Activated CD8-positive, alpha-beta memory T cell treated with anti-CD3 and anti-CD28 coated beads, Interleukin-2, amount 10 ng/mL, durations not matched to agents 7 days and 5 days (primary cell): ENCODE measurements at regions not wholly inside any gene's neighbourhood (a gene's known extent, or its start where the extent isn't known, plus 50 kb on each side); places are given as distances from the start of the nearest gene placed in this dataset.
A peak's percentile ranks its signal among the peaks of the same experiment; 100 is the strongest.
"Not testable (repeated sequence)": the region's sequence is repeated elsewhere in the genome, so short reads cannot be mapped to it uniquely, and the experiment has no call there.

Experiments used
- ATAC-seq: fragments of 150-1000 bp; cut with Tn5 transposase; one replicate; pipeline ENCODE4 v1.10.0; 2021; ENCODE audit warnings: moderate library complexity
- CTCF ChIA-PET: fragments of 350-600 bp; sonication (Branson Sonifier 250); formaldehyde crosslinking; loops from one replicate; lab custom pipeline; 2021; ENCODE audit warnings: antibody characterized with exemption; lab: Charles Lee
- DNase-seq: peaks from one replicate; pipeline ENCODE4 v3.0.0-alpha.2; 2020
- H3K27ac Mint-ChIP-seq: one replicate; pipeline ENCODE4 v1.8.0; 2021; ENCODE audit warnings: mild to moderate bottlenecking, mixed read lengths
- H3K27me3 Mint-ChIP-seq: one replicate; pipeline ENCODE4 v1.8.0; 2021; ENCODE audit warnings: mixed read lengths
- H3K36me3 Mint-ChIP-seq: one replicate; pipeline ENCODE4 v1.8.0; 2021; ENCODE audit warnings: mild to moderate bottlenecking, mixed read lengths
- H3K4me1 Mint-ChIP-seq: one replicate; pipeline ENCODE4 v1.8.0; 2021; ENCODE audit warnings: mixed read lengths
- H3K4me3 Mint-ChIP-seq: one replicate; pipeline ENCODE4 v1.8.0; 2021; ENCODE audit warnings: mild to moderate bottlenecking, moderate library complexity, mixed read lengths
- H3K9me3 Mint-ChIP-seq: one replicate; pipeline ENCODE4 v1.8.0; 2022; ENCODE audit warnings: low read depth, mixed read lengths

DNA sequence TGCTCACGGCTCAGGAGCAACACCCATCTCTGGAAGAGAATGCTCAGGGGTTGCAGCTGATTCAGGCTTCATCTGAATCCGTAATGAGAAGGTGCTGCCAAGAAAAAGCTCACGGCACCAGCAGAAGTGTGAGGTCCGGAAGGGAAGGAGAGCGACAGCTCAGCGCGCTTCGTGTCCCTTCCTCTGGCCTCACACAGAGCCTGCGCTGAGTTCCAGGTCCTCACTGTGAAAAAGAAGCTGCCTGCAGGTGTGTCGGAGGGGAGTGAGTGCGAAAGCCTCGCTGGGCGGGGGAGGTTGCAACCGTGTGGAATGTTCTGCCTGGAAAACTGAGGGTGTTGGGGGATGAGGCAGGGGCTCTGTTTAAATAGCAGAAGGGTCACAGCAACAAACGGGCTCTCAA is 76.2 kb upstream of the TWIST2 start:
- CTCF ChIA-PET, result no interaction called here
- Mint-ChIP-seq H3K36me3 (no peaks in the 10 kb centered on the region), H3K4me1 (no peaks in the 10 kb centered on the region), H3K27me3 (peaks cover 19% of the 10 kb centered on the region), H3K9me3 (no peaks in the 10 kb centered on the region), H3K27ac (no peak overlapping the region), H3K4me3 (no peak overlapping the region)
- ATAC-seq (no peak), DNase-seq (no peak)

DNA sequence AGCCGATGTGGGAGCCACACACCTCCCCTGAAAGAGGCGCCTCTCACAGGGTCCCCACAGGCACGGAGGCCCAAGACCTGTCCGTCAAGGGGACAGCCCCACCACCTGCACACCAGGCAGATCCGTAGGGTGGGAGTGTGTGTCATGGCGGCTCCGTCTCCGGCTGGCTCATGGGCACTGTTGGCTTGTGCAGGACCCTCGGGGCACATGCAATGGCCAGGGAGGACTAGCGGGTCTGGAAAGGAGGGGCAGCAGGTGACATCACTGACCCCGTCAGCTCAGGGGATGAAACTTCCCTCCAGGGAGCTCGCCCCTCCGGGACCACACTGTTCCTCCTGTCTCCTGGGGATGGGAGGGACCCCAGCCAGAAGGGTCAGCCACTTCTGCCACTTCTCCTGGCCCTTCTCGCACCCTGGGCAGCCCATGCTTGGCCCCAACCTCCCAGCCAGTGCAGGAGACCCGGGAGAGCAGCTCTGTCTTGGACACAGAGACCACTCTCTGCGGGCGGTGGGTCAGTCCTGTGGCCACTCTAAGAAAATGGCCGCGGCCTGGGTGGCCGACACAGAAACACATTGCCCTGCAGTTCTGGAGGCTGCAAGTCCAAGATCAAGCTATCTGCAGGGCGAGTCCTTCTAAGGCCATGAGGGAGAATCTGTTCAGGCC is 75.1 kb upstream of the TWIST2 start:
- H3K4me1 Mint-ChIP-seq, result no peaks in the 10 kb centered on the region
- H3K27ac Mint-ChIP-seq, result no peak overlapping the region
- no peak overlapping the region for H3K4me3 Mint-ChIP-seq
- ATAC-seq, result no peak
- H3K9me3 Mint-ChIP-seq, result no peaks in the 10 kb centered on the region
- no peaks in the 10 kb centered on the region for H3K36me3 Mint-ChIP-seq
- peaks cover 19% of the 10 kb centered on the region for H3K27me3 Mint-ChIP-seq
- DNase-seq, result no peak
- CTCF ChIA-PET, result no interaction called here

DNA sequence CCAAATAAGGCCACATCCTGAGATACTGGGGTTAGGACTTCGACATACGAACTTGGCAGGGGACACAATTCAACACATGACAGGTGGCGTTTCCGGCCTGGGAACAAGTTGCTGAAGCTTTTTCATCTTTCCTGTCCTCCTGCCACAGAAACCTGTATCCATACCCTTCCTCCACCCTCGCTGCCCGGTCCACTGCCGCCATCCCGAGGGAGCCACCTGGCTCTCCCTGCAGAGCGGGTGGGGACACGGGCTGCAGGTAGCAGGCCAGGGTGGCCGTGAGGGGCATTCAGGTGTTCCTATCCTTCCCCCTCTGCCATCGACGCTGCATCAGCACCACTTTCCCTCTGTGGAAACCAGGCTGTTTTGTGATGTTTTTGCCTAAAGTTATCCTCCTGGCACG is 74.4 kb upstream of the TWIST2 start:
- H3K9me3 Mint-ChIP-seq, result no peaks in the 10 kb centered on the region
- H3K27me3 Mint-ChIP-seq, result peaks cover 16% of the 10 kb centered on the region
- no peaks in the 10 kb centered on the region for H3K4me1 Mint-ChIP-seq
- no peak overlapping the region for H3K27ac Mint-ChIP-seq
- H3K4me3 Mint-ChIP-seq, result no peak overlapping the region
- CTCF ChIA-PET, result no interaction called here
- no peak for DNase-seq
- H3K36me3 Mint-ChIP-seq, result no peaks in the 10 kb centered on the region
- no peak for ATAC-seq

DNA sequence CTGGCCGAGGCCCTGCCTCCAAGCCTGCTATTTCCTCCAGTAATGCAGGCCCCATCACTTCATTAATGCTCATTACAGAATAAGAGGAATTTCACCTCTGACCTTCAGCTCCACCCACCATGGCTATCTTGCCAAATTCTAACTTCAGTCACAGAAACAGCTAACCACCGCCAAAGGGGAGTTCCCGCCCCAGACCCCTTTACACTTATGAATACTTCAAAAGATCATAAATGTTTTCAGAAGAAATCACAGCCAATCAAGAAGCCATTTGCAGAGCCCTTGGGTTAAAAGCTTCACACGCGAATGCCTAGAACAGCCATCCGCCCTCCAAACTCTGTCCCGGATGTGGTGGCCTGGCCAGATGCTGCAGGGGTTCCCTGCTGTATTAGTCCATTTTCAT is 73.8 kb upstream of the TWIST2 start:
- no peak overlapping the region for H3K4me3 Mint-ChIP-seq
- H3K9me3 Mint-ChIP-seq, result no peaks in the 10 kb centered on the region
- no peaks in the 10 kb centered on the region for H3K4me1 Mint-ChIP-seq
- no peak overlapping the region for H3K27ac Mint-ChIP-seq
- DNase-seq (no peak), ATAC-seq (no peak)
- no peaks in the 10 kb centered on the region for H3K36me3 Mint-ChIP-seq
- H3K27me3 Mint-ChIP-seq, result peaks cover 11% of the 10 kb centered on the region
- CTCF ChIA-PET, result interaction anchor here (1.6 kb wide), 1 partner anchor 11 kb away, joined by 5 read pairs; no protein-coding TSS in a partner anchor

DNA sequence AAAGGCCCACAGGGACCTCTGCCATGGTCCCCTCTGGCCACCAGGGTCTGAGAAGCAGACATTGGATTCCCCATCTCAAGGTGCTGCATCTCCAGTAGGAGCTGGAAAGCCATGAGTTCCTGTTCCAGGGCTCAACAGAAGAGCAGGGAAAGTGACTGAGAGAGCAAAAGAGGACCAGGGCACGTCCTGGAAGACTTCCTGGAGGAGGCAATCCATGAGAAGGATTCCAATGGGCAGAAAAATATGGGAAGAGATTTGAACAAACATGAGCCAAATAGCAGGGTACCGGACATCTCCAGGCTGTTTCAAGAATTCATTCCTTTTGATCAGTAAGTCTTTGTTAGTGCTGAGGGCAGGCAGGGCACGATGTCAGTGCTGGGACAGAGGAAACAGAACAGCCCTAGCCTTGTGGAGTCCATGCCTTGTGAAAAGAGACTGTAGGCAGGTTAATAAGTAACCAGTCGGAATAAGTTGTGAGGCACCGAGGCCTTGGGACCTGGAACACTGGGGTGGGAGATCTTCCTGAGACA is 72.8 kb upstream of the TWIST2 start:
- no peaks in the 10 kb centered on the region for H3K4me1 Mint-ChIP-seq
- no peak overlapping the region for H3K27ac Mint-ChIP-seq
- no peak for DNase-seq
- peaks cover 9% of the 10 kb centered on the region for H3K27me3 Mint-ChIP-seq
- H3K36me3 Mint-ChIP-seq, result no peaks in the 10 kb centered on the region
- ATAC-seq, result no peak
- H3K4me3 Mint-ChIP-seq, result no peak overlapping the region
- CTCF ChIA-PET, result interaction anchor here (1.6 kb wide), 1 partner anchor 10 kb away, joined by 5 read pairs; no protein-coding TSS in a partner anchor
- no peaks in the 10 kb centered on the region for H3K9me3 Mint-ChIP-seq

DNA sequence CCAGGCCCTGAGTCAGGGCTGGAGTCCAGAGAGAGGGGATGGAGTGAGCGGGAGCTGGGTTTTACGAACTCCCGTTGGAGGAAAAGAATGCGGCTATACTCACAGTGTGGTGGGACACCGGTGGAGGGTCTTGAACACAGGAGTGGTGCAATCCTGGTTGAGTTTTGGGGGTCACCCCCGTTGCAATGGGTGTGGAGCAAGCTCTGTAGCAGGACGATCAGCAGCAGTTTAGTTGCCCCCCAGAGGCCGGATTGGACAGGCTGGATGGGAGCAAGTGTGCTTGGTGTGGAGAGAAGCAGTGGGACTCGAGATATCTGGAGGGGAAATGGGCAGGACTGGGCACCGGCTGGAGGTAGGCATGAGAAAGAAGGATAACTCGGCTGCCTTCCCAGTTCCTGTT is 72.3 kb upstream of the TWIST2 start:
- DNase-seq, result no peak
- no peak for ATAC-seq
- H3K27me3 Mint-ChIP-seq, result peaks cover 4% of the 10 kb centered on the region

DNA sequence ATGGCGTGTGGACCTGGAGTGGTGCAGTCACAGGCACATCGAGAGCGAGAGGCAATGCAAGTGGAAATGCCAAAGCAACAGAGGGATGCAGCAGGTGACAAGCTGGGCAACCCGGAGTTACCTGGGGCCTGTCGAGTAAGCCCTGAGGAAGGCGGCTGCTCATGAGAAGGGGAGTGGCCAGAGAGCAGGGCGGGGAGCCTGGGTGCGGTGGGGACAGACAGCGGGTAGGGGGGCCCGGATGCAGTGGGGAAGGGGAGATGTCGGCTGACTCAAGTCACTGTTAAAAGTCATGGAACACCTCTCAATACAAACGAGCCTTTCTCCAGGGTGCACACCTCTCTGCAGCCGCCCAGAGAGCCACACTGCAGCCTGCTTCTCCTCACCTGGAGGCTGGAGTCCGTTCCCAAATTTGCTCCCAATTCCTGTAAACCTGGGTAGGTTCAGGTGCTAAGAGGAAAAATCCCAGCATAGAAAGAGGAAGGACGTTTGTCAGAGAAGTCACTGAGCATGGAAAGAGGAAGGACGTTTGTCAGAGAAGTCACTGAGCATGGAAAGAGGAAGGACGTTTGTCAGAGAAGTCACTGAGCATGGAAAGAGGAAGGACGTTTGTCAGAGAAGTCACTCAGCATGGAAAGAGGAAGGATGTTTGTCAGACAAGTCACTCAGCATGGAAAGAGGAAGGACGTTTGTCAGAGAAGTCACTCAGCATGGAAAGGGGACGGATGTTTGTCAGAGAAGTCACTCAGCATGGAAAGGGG is 71.7 kb upstream of the TWIST2 start:
- DNase-seq, result no peak
- Mint-ChIP-seq H3K36me3 (no peaks in the 10 kb centered on the region), H3K4me3 (no peak overlapping the region), H3K27ac (no peak overlapping the region), H3K9me3 (no peaks in the 10 kb centered on the region), H3K27me3 (peaks cover 4% of the 10 kb centered on the region), H3K4me1 (no peaks in the 10 kb centered on the region)
- CTCF ChIA-PET, result no interaction called here
- ATAC-seq, result no peak

More for the DNA sequence above, 72.3 kb upstream of the TWIST2 start:
- CTCF ChIA-PET, result interaction anchor here (1.6 kb wide), 1 partner anchor 9 kb away, joined by 5 read pairs; no protein-coding TSS in a partner anchor
- H3K27ac Mint-ChIP-seq, result no peak overlapping the region
- H3K9me3 Mint-ChIP-seq, result no peaks in the 10 kb centered on the region
- no peaks in the 10 kb centered on the region for H3K4me1 Mint-ChIP-seq
- H3K4me3 Mint-ChIP-seq, result no peak overlapping the region
- no peaks in the 10 kb centered on the region for H3K36me3 Mint-ChIP-seq

DNA sequence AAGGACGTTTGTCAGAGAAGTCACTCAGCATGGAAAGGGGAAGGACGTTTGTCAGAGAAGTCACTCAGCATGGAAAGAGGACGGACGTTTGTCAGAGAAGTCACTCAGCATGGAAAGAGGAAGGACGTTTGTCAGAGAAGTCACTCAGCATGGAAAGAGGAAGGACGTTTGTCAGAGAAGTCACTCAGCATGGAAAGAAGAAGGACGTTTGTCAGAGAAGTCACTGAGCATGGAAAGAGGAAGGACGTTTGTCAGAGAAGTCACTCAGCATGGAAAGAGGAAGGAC is 71.2 kb upstream of the TWIST2 start:
- H3K4me3 Mint-ChIP-seq, H3K36me3 Mint-ChIP-seq, H3K4me1 Mint-ChIP-seq, ATAC-seq, H3K9me3 Mint-ChIP-seq, H3K27me3 Mint-ChIP-seq, CTCF ChIA-PET, H3K27ac Mint-ChIP-seq, DNase-seq: not testable (repeated sequence)

DNA sequence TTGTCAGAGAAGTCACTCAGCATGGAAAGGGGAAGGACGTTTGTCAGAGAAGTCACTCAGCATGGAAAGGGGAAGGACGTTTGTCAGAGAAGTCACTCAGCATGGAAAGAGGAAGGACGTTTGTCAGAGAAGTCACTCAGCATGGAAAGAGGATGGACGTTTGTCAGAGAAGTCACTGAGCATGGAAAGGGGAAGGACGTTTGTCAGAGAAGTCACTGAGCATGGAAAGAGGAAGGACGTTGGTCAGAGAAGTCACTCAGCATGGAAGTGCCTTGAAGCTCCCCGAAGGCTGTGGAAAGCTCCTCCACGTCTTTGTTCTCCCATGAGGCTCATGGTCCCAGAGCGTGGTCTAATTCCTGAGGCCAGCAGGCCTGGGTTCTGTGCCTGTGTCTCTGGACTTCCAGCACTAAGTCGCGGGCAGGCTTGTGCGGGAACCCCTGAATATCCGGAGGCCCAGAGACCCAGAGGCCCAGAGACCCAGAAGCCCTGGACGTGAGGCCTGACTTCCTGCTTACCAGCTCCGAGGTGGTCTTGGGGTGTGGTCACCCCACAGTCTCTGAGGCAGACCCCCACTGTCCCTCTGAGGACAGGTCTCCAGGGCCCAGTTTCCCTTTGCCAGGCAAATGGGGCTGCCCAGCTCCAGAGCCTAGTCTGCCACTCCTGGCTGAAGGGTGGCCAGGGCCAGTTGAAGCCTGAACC is 70.4 kb upstream of the TWIST2 start:
- Mint-ChIP-seq H3K36me3 (no peaks in the 10 kb centered on the region), H3K27me3 (no peaks in the 10 kb centered on the region)
- CTCF ChIA-PET, result no interaction called here

DNA sequence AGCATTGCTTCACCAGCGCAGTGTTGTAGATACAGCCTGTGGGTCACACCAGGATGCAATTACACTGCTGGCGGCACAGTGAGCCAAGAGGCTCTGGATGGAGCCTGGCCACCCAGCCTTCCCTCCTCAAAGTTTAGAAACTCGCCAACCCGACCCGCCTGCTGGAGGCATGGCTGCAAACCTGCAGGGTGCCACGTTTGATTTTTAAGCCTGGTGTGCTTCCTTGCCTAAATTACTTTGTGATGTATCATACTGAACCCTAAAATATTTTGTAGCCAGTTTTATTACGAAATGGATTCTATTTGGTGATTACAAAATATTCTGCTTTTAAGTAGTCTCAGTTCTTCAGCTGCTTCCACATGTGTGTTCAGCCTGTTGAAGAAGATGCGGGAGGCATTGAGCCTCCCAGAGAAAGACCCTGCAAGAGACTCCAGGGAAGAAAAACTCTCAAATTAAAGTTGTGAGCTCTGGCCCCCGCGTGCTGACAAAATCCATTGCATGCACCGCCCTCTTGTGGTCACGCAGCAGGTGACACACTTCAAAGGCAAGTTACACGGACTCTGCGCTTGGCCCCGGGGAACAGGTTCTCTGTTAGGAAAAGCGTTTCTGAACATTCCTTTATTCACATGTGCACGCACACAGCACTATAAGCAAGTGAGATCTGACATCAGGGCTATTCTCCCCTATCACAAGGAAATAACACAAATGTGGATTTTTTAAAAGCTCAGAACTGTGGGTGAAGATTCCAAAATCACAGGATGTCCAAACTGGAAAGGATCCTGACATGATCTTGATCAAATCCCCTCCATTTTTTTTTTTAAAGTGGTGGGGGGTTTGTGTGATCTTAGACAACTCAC is 63.0 kb upstream of the TWIST2 start:
- peaks cover 15% of the 10 kb centered on the region for H3K27me3 Mint-ChIP-seq
- H3K4me3 Mint-ChIP-seq, result no peak overlapping the region
- CTCF ChIA-PET, result interaction anchor here (0.6 to 1.6 kb wide), 16 partner anchors 10 to 483 kb away, joined by 3 to 13 read pairs (median 3); no protein-coding TSS in a partner anchor
- no peaks in the 10 kb centered on the region for H3K9me3 Mint-ChIP-seq
- H3K36me3 Mint-ChIP-seq, result no peaks in the 10 kb centered on the region
- peak; percentile 67 for DNase-seq
- peak; percentile 61 for ATAC-seq
- H3K4me1 Mint-ChIP-seq, result no peaks in the 10 kb centered on the region
- no peak overlapping the region for H3K27ac Mint-ChIP-seq

More for the DNA sequence above, 70.4 kb upstream of the TWIST2 start:
- no peak for ATAC-seq
- H3K27ac Mint-ChIP-seq, result no peak overlapping the region
- H3K9me3 Mint-ChIP-seq, result no peaks in the 10 kb centered on the region
- no peaks in the 10 kb centered on the region for H3K4me1 Mint-ChIP-seq
- no peak for DNase-seq
- H3K4me3 Mint-ChIP-seq, result no peak overlapping the region

DNA sequence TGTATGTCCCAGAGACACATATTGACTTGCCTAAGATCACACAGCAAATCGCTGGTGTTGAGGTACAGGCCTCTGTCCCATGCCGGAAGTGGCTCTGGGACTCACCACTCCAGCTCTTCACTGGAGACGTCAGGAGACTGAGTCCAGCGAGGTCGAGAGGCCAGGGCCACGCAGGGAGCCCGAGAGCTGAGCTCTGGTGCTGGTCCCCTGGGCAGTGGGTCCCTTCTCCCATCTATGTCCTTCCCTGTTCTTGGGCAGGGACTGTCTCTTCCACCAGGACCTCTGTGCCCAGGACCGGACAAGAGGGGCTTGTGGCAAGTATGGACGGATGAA is 62.4 kb upstream of the TWIST2 start:
- H3K4me1 Mint-ChIP-seq, result no peaks in the 10 kb centered on the region
- H3K9me3 Mint-ChIP-seq, result no peaks in the 10 kb centered on the region
- CTCF ChIA-PET, result interaction anchor here (1.0 to 1.6 kb wide), 10 partner anchors 11 to 477 kb away, joined by 3 to 13 read pairs (median 4); no protein-coding TSS in a partner anchor
- ATAC-seq (no peak), DNase-seq (no peak)
- H3K36me3 Mint-ChIP-seq, result no peaks in the 10 kb centered on the region
- no peak overlapping the region for H3K4me3 Mint-ChIP-seq
- H3K27me3 Mint-ChIP-seq, result peaks cover 15% of the 10 kb centered on the region
- H3K27ac Mint-ChIP-seq, result no peak overlapping the region

DNA sequence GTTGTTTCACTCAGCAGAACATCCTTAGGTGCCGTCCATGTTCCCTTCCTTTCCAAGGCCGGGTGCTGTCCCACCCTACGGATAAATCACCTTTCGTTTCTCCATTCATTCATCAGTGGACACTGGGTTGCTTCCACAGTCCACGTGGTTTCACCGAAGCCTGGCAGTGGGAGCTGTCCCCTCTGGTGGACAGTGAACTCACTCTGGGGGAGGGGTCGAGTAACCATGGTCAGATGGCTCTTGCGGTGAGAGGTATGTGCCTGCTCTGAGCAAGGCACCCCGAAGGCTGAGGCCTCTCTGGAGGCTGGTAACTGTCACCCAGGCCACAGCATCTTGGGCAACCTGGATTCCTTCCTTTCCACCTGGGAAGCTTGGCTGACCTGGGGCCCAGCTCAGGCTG is 61.5 kb upstream of the TWIST2 start:
- H3K27me3 Mint-ChIP-seq, result peaks cover 15% of the 10 kb centered on the region
- no peak for DNase-seq
- CTCF ChIA-PET, result interaction anchor here (1.1 kb wide), 1 partner anchor 218 kb away, joined by 3 read pairs; no protein-coding TSS in a partner anchor
- H3K27ac Mint-ChIP-seq, result no peak overlapping the region
- H3K4me1 Mint-ChIP-seq, result no peaks in the 10 kb centered on the region
- no peaks in the 10 kb centered on the region for H3K9me3 Mint-ChIP-seq
- H3K4me3 Mint-ChIP-seq, result no peak overlapping the region
- H3K36me3 Mint-ChIP-seq, result no peaks in the 10 kb centered on the region
- ATAC-seq, result no peak
